GM12875 (cell line): ENCODE measurements at regions not wholly inside any gene's neighbourhood (a gene's known extent, or its start where the extent isn't known, plus 50 kb on each side); places are given as distances from the start of the nearest gene placed in this dataset.

ENCODE experiments used
- H3K4me3 ChIP-seq: one replicate; pipeline ENCODE4 v1.5.1; 2011; ENCODE audit warnings: low read depth, low read length, control low read depth
- CTCF ChIP-seq: IDR thresholded peaks from 2 replicates; pipeline ENCODE4 v1.5.1; 2011; ENCODE audit warnings: low read depth, mild to moderate bottlenecking, control low read depth, inconsistent platforms, low read length, moderate library complexity, borderline replicate concordance; ENCODE audit not compliant: insufficient read depth

GRCh38 chr2:183427558-183427957 is 303.3 kb downstream of the NUP35 start:
- no peak overlapping the region for H3K4me3 ChIP-seq
- TF ChIP-seq CTCF = no peak

- TF ChIP-seq CTCF = no peak
- no peak overlapping the region for H3K4me3 ChIP-seq
Observed at GRCh38 chr2:183428881-183429280, 304.6 kb downstream of the NUP35 start.

GRCh38 chr2:183438541-183438940 is 314.3 kb downstream of the NUP35 start:
- H3K4me3 ChIP-seq = no peak overlapping the region
- TF ChIP-seq CTCF = no peak

GRCh38 chr2:183455056-183455455 is 330.8 kb downstream of the NUP35 start:
- no peak for TF ChIP-seq CTCF
- no peak overlapping the region for H3K4me3 ChIP-seq

GRCh38 chr2:183456177-183456576 is 331.9 kb downstream of the NUP35 start:
- no peak for TF ChIP-seq CTCF
- H3K4me3 ChIP-seq = no peak overlapping the region

GRCh38 chr2:183458460-183458859 is 334.2 kb downstream of the NUP35 start:
- no peak overlapping the region for H3K4me3 ChIP-seq
- TF ChIP-seq CTCF = no peak

GRCh38 chr2:183459466-183459865 is 335.2 kb downstream of the NUP35 start:
- no peak overlapping the region for H3K4me3 ChIP-seq
- no peak for TF ChIP-seq CTCF
